Parathyroid adenoma (tissue), 2 donors: ENCODE measurements at regions not wholly inside any gene's neighbourhood (a gene's known extent, or its start where the extent isn't known, plus 50 kb on each side); places are given as distances from the start of the nearest gene placed in this dataset.

Experiments used
- H2AFZ ChIP-seq: fragments of 300-600 bp; sonication (generic); one replicate; pipeline ENCODE4 v1.7.0; 2017; ENCODE audit warnings: antibody characterized with exemption, mild to moderate bottlenecking
- H3K27ac ChIP-seq: fragments of 300-600 bp; sonication (generic); one replicate; pipeline ENCODE4 v1.7.0; 2017
- H3K27me3 ChIP-seq: fragments of 300-600 bp; sonication (generic); one replicate; pipeline ENCODE4 v1.7.0; 2017; ENCODE audit warnings: low read length; ENCODE audit not compliant: control insufficient read depth, insufficient read depth
- H3K36me3 ChIP-seq: fragments of 300-600 bp; sonication (generic); one replicate; pipeline ENCODE4 v1.7.0; 2017; ENCODE audit warnings: low read length; ENCODE audit not compliant: control insufficient read depth, insufficient read depth
- H3K4me1 ChIP-seq: fragments of 300-600 bp; sonication (generic); one replicate; pipeline ENCODE4 v1.7.0; 2017; ENCODE audit warnings: control low read depth
- H3K4me2 ChIP-seq: fragments of 300-600 bp; sonication (generic); one replicate; pipeline ENCODE4 v1.7.0; 2017; ENCODE audit warnings: low read length
- H3K4me3 ChIP-seq: fragments of 300-600 bp; sonication (generic); one replicate; pipeline ENCODE4 v1.7.0; 2017; ENCODE audit warnings: low read depth, low read length
- H3K79me2 ChIP-seq: fragments of 300-600 bp; sonication (generic); one replicate; pipeline ENCODE4 v1.7.0; 2017; ENCODE audit warnings: control low read depth
- H3K9ac ChIP-seq: fragments of 300-600 bp; sonication (generic); one replicate; pipeline ENCODE4 v1.7.0; 2017; ENCODE audit warnings: mild to moderate bottlenecking
- H3K9me3 ChIP-seq: fragments of 300-600 bp; sonication (generic); one replicate; pipeline ENCODE4 v1.7.0; 2017; ENCODE audit warnings: low read length; ENCODE audit not compliant: control insufficient read depth
- CTCF ChIP-seq: fragments of 300-600 bp; sonication (generic); IDR thresholded peaks from one replicate; pipeline ENCODE4 v1.7.0; 2017; ENCODE audit warnings: antibody characterized with exemption, mild to moderate bottlenecking
- donor health status: primary hyperparathyroidism.

DNA sequence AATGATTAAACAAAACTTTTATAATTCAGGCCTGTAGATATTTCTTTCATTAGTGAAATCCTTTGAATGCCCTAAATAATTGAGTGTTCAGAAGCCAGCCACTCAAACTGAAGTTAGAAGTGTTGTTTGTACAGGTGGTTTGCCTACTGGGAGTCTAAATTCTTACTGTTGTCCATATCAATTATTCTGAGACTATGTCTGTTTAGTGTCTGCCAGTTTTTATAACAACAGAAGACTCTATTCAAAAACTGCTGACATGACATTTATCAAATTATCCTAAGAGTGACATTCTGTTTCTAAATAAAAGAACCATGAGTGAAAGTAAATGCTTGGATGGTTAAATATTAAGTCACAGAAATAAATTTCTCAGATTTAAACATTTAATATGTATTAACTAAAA is 375.1 kb downstream of the FAT4 start:
- TF ChIP-seq CTCF, result no peak

GRCh38 chr4:125693228-125693627 is 378.5 kb downstream of the FAT4 start:
- no peaks in the 10 kb centered on the region for H3K4me1 ChIP-seq
- no peaks in the 10 kb centered on the region for H3K9me3 ChIP-seq
- H3K79me2 ChIP-seq, result no peaks in the 10 kb centered on the region
- no peak overlapping the region for H3K9ac ChIP-seq
- TF ChIP-seq CTCF, result no peak
- no peak overlapping the region for H3K4me3 ChIP-seq
- no peaks in the 10 kb centered on the region for H3K36me3 ChIP-seq
- no peaks in the 10 kb centered on the region for H3K27me3 ChIP-seq
- H2AFZ ChIP-seq, result no peak overlapping the region
- no peak overlapping the region for H3K27ac ChIP-seq
- no peak overlapping the region for H3K4me2 ChIP-seq

More for the DNA sequence above, 375.1 kb downstream of the FAT4 start:
- Histone ChIP-seq H3K9ac (no peak overlapping the region), H3K79me2 (no peaks in the 10 kb centered on the region), H3K36me3 (no peaks in the 10 kb centered on the region), H2AFZ (no peak overlapping the region), H3K27me3 (no peaks in the 10 kb centered on the region), H3K9me3 (no peaks in the 10 kb centered on the region), H3K4me3 (no peak overlapping the region), H3K4me1 (no peaks in the 10 kb centered on the region), H3K27ac (no peak overlapping the region), H3K4me2 (no peak overlapping the region)

DNA sequence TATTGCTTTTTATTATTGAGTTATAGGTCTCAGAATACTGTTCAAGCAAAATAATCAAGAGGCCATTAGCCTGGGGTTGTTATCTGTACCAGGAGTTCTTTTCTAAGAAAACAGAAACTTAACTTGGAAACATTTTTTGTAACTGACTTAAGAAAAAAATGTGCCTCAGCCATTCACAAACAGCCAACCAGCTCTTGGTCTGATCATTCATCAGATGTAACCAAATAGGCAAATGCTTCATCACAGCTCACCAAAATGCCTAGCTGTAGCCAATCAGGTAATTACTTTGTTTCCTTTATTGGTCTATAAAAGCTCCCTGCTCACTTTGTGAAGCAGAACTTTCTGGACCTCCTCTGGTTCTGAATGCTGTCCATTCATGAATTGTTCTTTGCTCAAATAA is 387.7 kb downstream of the FAT4 start:
- H3K9me3 ChIP-seq, result no peaks in the 10 kb centered on the region
- no peak overlapping the region for H3K4me3 ChIP-seq
- no peak overlapping the region for H3K27ac ChIP-seq
- H3K4me1 ChIP-seq, result no peaks in the 10 kb centered on the region
- H3K9ac ChIP-seq, result no peak overlapping the region
- H2AFZ ChIP-seq, result no peak overlapping the region
- H3K36me3 ChIP-seq, result no peaks in the 10 kb centered on the region
- no peaks in the 10 kb centered on the region for H3K27me3 ChIP-seq
- no peak overlapping the region for H3K4me2 ChIP-seq
- no peaks in the 10 kb centered on the region for H3K79me2 ChIP-seq
- TF ChIP-seq CTCF, result no peak

GRCh38 chr4:125703443-125703842 is 388.7 kb downstream of the FAT4 start:
- Histone ChIP-seq H3K27me3 (no peaks in the 10 kb centered on the region), H2AFZ (no peak overlapping the region), H3K9me3 (no peaks in the 10 kb centered on the region), H3K36me3 (no peaks in the 10 kb centered on the region), H3K4me2 (no peak overlapping the region), H3K4me1 (no peaks in the 10 kb centered on the region), H3K27ac (no peak overlapping the region), H3K4me3 (no peak overlapping the region), H3K9ac (no peak overlapping the region), H3K79me2 (no peaks in the 10 kb centered on the region)
- TF ChIP-seq CTCF, result no peak

DNA sequence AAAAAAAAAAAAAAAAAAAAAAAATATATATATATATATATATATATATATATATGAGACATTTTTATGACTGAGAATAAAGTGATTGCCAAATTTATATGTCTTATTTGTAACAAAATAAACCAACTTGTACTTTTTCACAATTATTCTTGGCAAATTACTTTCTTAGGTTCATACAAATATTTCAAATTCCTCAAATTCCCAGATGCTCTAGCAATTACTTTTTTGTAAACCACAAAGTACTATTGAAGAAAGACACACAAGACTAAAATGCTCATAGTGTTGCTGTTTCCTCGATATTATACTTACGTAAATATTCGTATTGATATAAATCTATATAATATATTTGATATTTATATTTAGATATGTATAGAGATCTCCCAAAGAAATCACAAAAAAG is 390.0 kb downstream of the FAT4 start:
- Histone ChIP-seq H3K27me3 (no peaks in the 10 kb centered on the region), H2AFZ (no peak overlapping the region), H3K36me3 (no peaks in the 10 kb centered on the region), H3K9me3 (no peaks in the 10 kb centered on the region), H3K4me1 (no peaks in the 10 kb centered on the region), H3K79me2 (no peaks in the 10 kb centered on the region), H3K9ac (no peak overlapping the region), H3K4me3 (no peak overlapping the region), H3K27ac (no peak overlapping the region), H3K4me2 (no peak overlapping the region)
- TF ChIP-seq CTCF, result no peak
